Liver (tissue), 8 donors: ENCODE measurements at regions not wholly inside any gene's neighbourhood (a gene's known extent, or its start where the extent isn't known, plus 50 kb on each side); places are given as distances from the start of the nearest gene placed in this dataset.

Source experiments
- DNase-seq: peaks from one replicate; pipeline ENCODE4 v3.0.0-alpha.2; 2017; ENCODE audit warnings: low spot score
- H3K27ac ChIP-seq, 2 donors: one replicate each; pipeline ENCODE4 v1.7.0; 2013; ENCODE audit warnings: inconsistent platforms in 2 of 2, low read length in 2 of 2, control low read depth in 1 of 2, low read depth in 1 of 2, mild to moderate bottlenecking in 1 of 2
- H3K27me3 ChIP-seq, 4 donors: one replicate each; pipeline versions ENCODE4 v1.6.1 to v1.7.0; 2013; ENCODE audit warnings: low read length in 3 of 4, inconsistent platforms in 1 of 4, mild to moderate bottlenecking in 1 of 4, moderate library complexity in 1 of 4; ENCODE audit not compliant: control insufficient read depth in 4 of 4, insufficient read depth in 4 of 4
- H3K36me3 ChIP-seq, 4 donors: one replicate each; pipeline versions ENCODE4 v1.6.1 to v1.7.0; 2013; ENCODE audit warnings: low read length in 3 of 4, mild to moderate bottlenecking in 3 of 4, low read depth in 1 of 4, moderate library complexity in 1 of 4; ENCODE audit not compliant: control insufficient read depth in 4 of 4, insufficient read depth in 3 of 4
- H3K4me1 ChIP-seq, 4 donors: one replicate each; pipeline versions ENCODE4 v1.6.1 to v1.7.0; 2013; ENCODE audit warnings: low read length in 3 of 4, mild to moderate bottlenecking in 3 of 4, moderate library complexity in 1 of 4; ENCODE audit not compliant: control insufficient read depth in 4 of 4, insufficient read depth in 4 of 4
- H3K4me3 ChIP-seq, 3 donors: one replicate each; pipeline versions ENCODE4 v1.6.1 to v1.7.0; 2013; ENCODE audit warnings: low read length in 3 of 3, control low read depth in 1 of 3, low read depth in 1 of 3, mild to moderate bottlenecking in 1 of 3
- H3K9ac ChIP-seq, 2 donors: one replicate each; pipeline ENCODE4 v1.7.0; 2013; ENCODE audit warnings: low read length in 2 of 2, mild to moderate bottlenecking in 2 of 2, moderate library complexity in 2 of 2, control low read depth in 1 of 2, low read depth in 1 of 2
- H3K9me3 ChIP-seq, 4 donors: one replicate each; pipeline versions ENCODE4 v1.6.1 to v1.7.0; 2013; ENCODE audit warnings: low read length in 3 of 4; ENCODE audit not compliant: control insufficient read depth in 4 of 4
- ATF3 ChIP-seq: IDR thresholded peaks from 2 replicates; pipeline ENCODE4 v1.6.1; 2016; ENCODE audit warnings: antibody characterized with exemption
- CTCF ChIP-seq: fragments of 150-350 bp; IDR thresholded peaks from 2 replicates; pipeline ENCODE4 v1.5.1; 2017; ENCODE audit warnings: improper control_type of control experiment, low read depth, low read length; ENCODE audit not compliant: missing input control
- EGR1 ChIP-seq, 2 donors: IDR thresholded peaks; 2 replicates each; pipeline ENCODE4 v1.6.1; 2016 to 2018; ENCODE audit warnings: antibody characterized with exemption in 2 of 2, low read depth in 2 of 2
- FOXA1 ChIP-seq: IDR thresholded peaks from 2 replicates; pipeline ENCODE4 v1.6.1; 2016; ENCODE audit warnings: antibody characterized with exemption
- FOXA2 ChIP-seq: IDR thresholded peaks from 2 replicates; pipeline ENCODE4 v1.6.1; 2016; ENCODE audit warnings: antibody characterized with exemption
- GABPA ChIP-seq, 2 donors: IDR thresholded peaks in 1 of 2; conservative IDR thresholded peaks in 1 of 2; 2 replicates each; pipeline ENCODE4 v1.6.1; 2016; ENCODE audit warnings: antibody characterized with exemption in 2 of 2, mild to moderate bottlenecking in 1 of 2, moderate library complexity in 1 of 2
- HNF4A ChIP-seq, 2 donors: conservative IDR thresholded peaks; 2 replicates each; pipeline ENCODE4 v1.6.1; 2016; ENCODE audit warnings: antibody characterized with exemption in 2 of 2, mild to moderate bottlenecking in 2 of 2
- HNF4G ChIP-seq: IDR thresholded peaks from 2 replicates; pipeline ENCODE4 v1.6.1; 2016; ENCODE audit warnings: antibody characterized with exemption
- JUND ChIP-seq, 2 donors: IDR thresholded peaks; 2 replicates each; pipeline ENCODE4 v1.6.1; 2016; ENCODE audit warnings: antibody characterized with exemption in 2 of 2
- MAX ChIP-seq: IDR thresholded peaks from 2 replicates; pipeline ENCODE4 v1.6.1; 2016; ENCODE audit warnings: antibody characterized with exemption
- NR2F2 ChIP-seq: IDR thresholded peaks from 2 replicates; pipeline ENCODE4 v1.6.1; 2016; ENCODE audit warnings: antibody characterized with exemption
- RAD21 ChIP-seq, 2 donors: IDR thresholded peaks; 2 replicates each; pipeline ENCODE4 v1.6.1; 2016; ENCODE audit warnings: antibody characterized with exemption in 2 of 2, mild to moderate bottlenecking in 2 of 2
- REST ChIP-seq: IDR thresholded peaks from 2 replicates; pipeline ENCODE4 v1.6.1; 2016; ENCODE audit warnings: antibody characterized with exemption, mild to moderate bottlenecking
- RXRA ChIP-seq, 2 donors: IDR thresholded peaks; 2 replicates each; pipeline ENCODE4 v1.6.1; 2017 to 2018; ENCODE audit warnings: antibody characterized with exemption in 2 of 2, mild to moderate bottlenecking in 1 of 2
- SP1 ChIP-seq: IDR thresholded peaks from 2 replicates; pipeline ENCODE4 v1.6.1; 2018; ENCODE audit warnings: antibody characterized with exemption, mild to moderate bottlenecking
- TAF1 ChIP-seq: conservative IDR thresholded peaks from 2 replicates; pipeline ENCODE4 v1.6.1; 2016; ENCODE audit warnings: antibody characterized with exemption, mild to moderate bottlenecking
- YY1 ChIP-seq: IDR thresholded peaks from 2 replicates; pipeline ENCODE4 v1.6.1; 2016; ENCODE audit warnings: antibody characterized with exemption, mild to moderate bottlenecking
- ZBTB33 ChIP-seq: IDR thresholded peaks from 2 replicates; pipeline ENCODE4 v1.6.1; 2016; ENCODE audit warnings: antibody characterized with exemption
- WGBS: extraction: QIAGEN DNeasy Blood & Tissue Kit; methylation state at CpG from one replicate; pipeline ENCODE4 v1.1.7; 2013; 5-methylcytosine and 5-hydroxymethylcytosine counted together
- donor health status: healthy.
- donor health status: healthy.
- donor health status: healthy.
- donor health status: healthy.
- donor health status: healthy.

- Histone ChIP-seq H3K27me3 (no peaks in the 10 kb centered on the region), H3K4me3 (no peak overlapping the region), H3K9me3 (no peaks in the 10 kb centered on the region), H3K9ac (no peak overlapping the region), H3K4me1 (no peaks in the 10 kb centered on the region), H3K36me3 (no peaks in the 10 kb centered on the region), H3K27ac (no peak overlapping the region)
- 97% methylated on average over 1 of the region's 1 CpG for WGBS
- TF ChIP-seq GABPA (IDR thresholded peaks at IDR 0.05 in 1 of 2, conservative IDR thresholded peaks at IDR 0.05 in 1 of 2) = no peak
- TF ChIP-seq FOXA2 = no peak
- no peak for TF ChIP-seq MAX
- TF ChIP-seq YY1 = no peak
- no peak for TF ChIP-seq TAF1
- TF ChIP-seq JUND (IDR thresholded peaks at IDR 0.05) = no peak
- TF ChIP-seq ZBTB33 = no peak
- TF ChIP-seq EGR1 (IDR thresholded peaks at IDR 0.05; ENCODE audit: low read depth in 2 of 2) = no peak
- TF ChIP-seq REST = no peak
- no peak for TF ChIP-seq HNF4A (conservative IDR thresholded peaks at IDR 0.05)
- TF ChIP-seq HNF4G = no peak
- TF ChIP-seq ATF3 = no peak
- no peak for TF ChIP-seq FOXA1
- TF ChIP-seq CTCF = no peak
- no peak for TF ChIP-seq RXRA (IDR thresholded peaks at IDR 0.05)
- TF ChIP-seq SP1 = no peak
- TF ChIP-seq NR2F2 = no peak
- TF ChIP-seq RAD21 (IDR thresholded peaks at IDR 0.05) = no peak
- no peak for DNase-seq
Observed at GRCh38 chr1:55986003-55986402, 593.4 kb downstream of the PLPP3 start.
